ENCODE measurements at regions not wholly inside any gene's neighbourhood (a gene's known extent, or its start where the extent isn't known, plus 50 kb on each side); places are given as distances from the start of the nearest gene placed in this dataset.

- no peak for TF ChIP-seq CTCF (conservative IDR thresholded peaks at IDR 0.05; ENCODE audit: low read depth, low read length)
- no peak overlapping the region for H3K4me3 ChIP-seq (ENCODE audit: low read length)
- DNase-seq (ENCODE audit: low read depth) = no peak
Observed at GRCh38 chr7:139159900-139160675, 50.6 kb upstream of the ZC3HAV1 start.

GRCh38 chr7:139168479-139168878 lies 59.0 kb upstream of the ZC3HAV1 start:
- H3K4me3 ChIP-seq (ENCODE audit: low read length) = no peak overlapping the region
- TF ChIP-seq CTCF (conservative IDR thresholded peaks at IDR 0.05; ENCODE audit: low read depth, low read length) = no peak
- no peak for DNase-seq (ENCODE audit: low read depth)

GRCh38 chr7:139169816-139170215 lies 60.3 kb upstream of the ZC3HAV1 start:
- no peak overlapping the region for H3K4me3 ChIP-seq (ENCODE audit: low read length)
- TF ChIP-seq CTCF (conservative IDR thresholded peaks at IDR 0.05; ENCODE audit: low read depth, low read length) = no peak
- DNase-seq (ENCODE audit: low read depth) = no peak

- TF ChIP-seq CTCF (conservative IDR thresholded peaks at IDR 0.05; ENCODE audit: low read depth, low read length) = no peak
- no peak for DNase-seq (ENCODE audit: low read depth)
- H3K4me3 ChIP-seq (ENCODE audit: low read length) = no peak overlapping the region
Observed at GRCh38 chr7:139172775-139173174, 58.3 kb upstream of the UBN2 start.

GRCh38 chr7:139177696-139178095 lies 53.3 kb upstream of the UBN2 start:
- H3K4me3 ChIP-seq (ENCODE audit: low read length) = no peak overlapping the region
- TF ChIP-seq CTCF (conservative IDR thresholded peaks at IDR 0.05; ENCODE audit: low read depth, low read length) = no peak
- no peak for DNase-seq (ENCODE audit: low read depth)

- DNase-seq (ENCODE audit: low read depth) = peak; percentile 25
- TF ChIP-seq CTCF (conservative IDR thresholded peaks at IDR 0.05; ENCODE audit: low read depth, low read length) = no peak
- no peak overlapping the region for H3K4me3 ChIP-seq (ENCODE audit: low read length)
Observed at GRCh38 chr7:139180700-139181311, 50.2 kb upstream of the UBN2 start.
